GM19324 (cell line): ENCODE measurements at regions not wholly inside any gene's neighbourhood (a gene's known extent, or its start where the extent isn't known, plus 50 kb on each side); places are given as distances from the start of the nearest gene placed in this dataset.
"Not testable (repeated sequence)": the region's sequence is repeated elsewhere in the genome, so short reads cannot be mapped to it uniquely, and the experiment has no call there.

Experiments used
- ATAC-seq: cut with Tn5 transposase; IDR thresholded peaks from one replicate; pipeline ENCODE4 v1.9.1; 2021; ENCODE audit warnings: mild to moderate bottlenecking, moderate library complexity; ENCODE audit not compliant: unreplicated experiment, low FRiP score

- ATAC-seq, result no peak
These were observed 92.2 kb upstream of the TRABD2B start for GRCh38 chr1:48089356-48089891.

- ATAC-seq, result no peak
These were observed 87.6 kb upstream of the TRABD2B start for GRCh38 chr1:48084826-48085225.

- ATAC-seq, result no peak
These were observed 85.2 kb upstream of the TRABD2B start for GRCh38 chr1:48082271-48082962.

DNA sequence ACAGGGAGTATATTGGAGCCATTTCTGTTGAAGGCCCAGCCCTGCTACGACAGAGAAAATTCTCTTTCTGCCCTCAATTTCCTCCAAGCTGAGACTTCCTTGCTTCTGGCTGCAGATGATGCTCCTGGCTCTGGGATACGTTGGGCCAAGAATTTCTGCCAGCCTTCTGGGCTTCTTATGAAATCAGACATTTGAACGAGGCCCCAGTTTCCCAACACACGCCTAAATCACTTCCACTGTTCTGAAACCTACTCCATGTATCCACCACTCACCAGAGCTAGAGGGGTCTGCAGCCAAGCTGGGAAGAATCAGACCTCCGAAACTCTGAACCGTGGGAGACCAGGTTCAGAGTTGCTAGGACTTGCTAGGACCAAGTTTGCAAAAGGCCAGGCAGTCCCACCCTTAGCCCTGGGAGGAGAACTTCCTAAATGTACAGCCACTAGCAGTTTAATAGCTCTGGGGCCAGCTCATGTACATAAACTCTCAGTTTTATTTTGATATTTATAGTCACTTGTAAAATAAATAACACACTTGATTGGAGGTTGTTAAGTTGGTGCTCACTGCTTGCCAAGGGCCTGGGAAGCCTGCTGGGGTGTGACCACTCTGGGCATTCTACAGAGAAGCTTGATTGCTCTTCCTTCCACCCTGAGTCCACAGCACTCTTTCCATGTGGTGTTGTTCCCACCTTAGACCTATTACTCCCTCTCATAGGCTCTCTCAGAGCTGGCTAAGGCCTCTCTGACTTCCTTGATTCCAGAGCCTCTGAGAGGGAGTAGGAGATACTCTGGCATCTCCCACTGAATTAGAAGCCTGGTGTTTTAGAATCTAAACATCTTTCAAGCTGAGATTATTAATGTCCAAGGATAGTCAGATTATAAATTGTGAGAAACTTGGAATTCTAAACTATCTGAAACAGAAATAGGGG, 83.4 kb upstream of the TRABD2B start:
- ATAC-seq, result no peak

DNA sequence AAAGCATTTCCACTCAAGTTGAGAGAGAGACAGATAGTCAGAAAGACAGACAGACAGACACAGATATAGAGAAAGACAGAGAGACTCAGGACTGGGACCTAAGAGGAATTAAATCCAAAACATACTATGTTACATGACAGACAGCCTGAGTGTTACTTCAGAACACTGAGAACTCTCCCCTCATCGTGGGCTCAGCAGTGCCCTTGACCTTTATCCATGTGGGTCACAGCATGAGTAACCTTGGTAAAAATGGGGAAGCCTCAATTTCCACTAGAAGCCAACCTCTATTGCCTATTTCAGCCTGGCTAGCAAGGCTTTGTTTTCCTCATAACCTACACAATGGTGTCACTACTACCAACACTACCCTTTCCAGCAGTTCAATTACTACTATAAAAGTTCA, 81.9 kb upstream of the TRABD2B start:
- no peak for ATAC-seq

GRCh38 chr1:48077795-48078222, 80.6 kb upstream of the TRABD2B start:
- ATAC-seq, result no peak

- ATAC-seq, result no peak
These were observed 78.8 kb upstream of the TRABD2B start for GRCh38 chr1:48076017-48076416.

DNA sequence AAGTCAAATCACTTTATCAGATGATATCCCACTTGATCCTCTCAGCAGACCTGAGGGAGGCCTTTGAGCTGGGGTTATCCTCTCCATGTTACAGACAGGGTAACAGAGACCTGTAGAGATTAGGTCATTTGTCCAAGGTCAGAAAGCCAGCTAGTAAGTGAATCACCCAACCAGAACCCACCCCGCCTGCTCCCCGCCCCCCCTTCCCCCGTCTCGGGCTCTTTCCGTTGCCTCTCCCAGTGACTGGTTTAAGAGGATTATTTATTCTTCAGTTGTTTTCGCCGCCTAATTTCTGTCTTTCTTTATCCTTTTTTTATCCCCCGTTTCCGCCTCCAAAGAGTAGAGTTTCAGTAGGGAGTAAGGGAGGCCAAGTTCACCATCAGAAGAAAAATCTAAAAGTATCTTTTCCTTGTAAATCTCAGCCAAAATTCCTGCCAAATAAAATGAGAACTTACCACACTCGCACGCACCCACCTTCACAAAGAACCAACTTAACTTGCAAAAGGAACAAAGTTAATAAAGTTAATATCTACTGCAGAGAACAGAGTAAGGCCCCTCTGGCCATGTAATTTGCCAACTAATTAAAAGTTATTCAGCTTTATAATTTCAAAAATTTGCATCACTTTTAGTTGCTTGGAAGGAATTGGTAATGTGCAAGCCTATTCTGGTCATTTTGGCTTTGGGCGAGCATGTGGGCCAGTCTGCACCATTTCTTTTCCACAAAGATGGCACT, 76.8 kb upstream of the TRABD2B start:
- no peak for ATAC-seq

DNA sequence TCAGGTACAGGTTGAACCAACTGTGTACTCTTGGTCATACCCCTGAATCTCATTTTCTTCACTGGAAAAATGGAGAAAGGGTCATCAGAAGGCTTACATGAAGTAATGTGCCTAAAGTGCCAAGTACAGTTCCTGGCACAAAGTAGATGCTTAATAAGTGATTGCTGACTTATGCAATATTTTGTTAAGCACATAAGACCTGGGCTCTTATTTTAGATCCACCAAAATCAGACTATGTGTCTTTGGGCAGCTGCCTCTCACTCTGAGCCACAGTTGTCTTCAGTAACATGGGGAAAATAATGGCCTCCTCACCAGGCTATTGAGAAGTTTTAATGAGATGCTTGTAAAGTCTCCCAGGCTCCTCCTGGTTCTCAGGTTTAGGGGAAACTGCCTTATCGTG, 74.3 kb upstream of the TRABD2B start:
- no peak for ATAC-seq

DNA sequence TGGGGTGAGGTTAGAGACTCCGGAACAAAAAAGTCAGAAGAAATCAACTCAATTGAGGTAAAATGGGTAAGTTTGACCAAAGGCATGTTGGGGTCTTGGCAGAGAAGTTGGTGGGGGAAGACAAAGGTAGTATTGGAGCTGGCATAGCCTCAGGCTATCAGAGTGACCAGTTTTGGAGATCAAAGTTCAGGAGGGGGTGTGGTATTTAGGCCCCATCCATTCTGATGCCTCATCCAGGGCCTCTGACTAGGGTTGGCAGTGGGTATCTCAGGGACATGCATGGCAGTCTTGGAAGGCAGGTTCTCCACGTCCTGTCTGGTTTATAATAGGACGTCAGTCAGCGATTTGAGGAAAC, 73.2 kb upstream of the TRABD2B start:
- ATAC-seq, result no peak

DNA sequence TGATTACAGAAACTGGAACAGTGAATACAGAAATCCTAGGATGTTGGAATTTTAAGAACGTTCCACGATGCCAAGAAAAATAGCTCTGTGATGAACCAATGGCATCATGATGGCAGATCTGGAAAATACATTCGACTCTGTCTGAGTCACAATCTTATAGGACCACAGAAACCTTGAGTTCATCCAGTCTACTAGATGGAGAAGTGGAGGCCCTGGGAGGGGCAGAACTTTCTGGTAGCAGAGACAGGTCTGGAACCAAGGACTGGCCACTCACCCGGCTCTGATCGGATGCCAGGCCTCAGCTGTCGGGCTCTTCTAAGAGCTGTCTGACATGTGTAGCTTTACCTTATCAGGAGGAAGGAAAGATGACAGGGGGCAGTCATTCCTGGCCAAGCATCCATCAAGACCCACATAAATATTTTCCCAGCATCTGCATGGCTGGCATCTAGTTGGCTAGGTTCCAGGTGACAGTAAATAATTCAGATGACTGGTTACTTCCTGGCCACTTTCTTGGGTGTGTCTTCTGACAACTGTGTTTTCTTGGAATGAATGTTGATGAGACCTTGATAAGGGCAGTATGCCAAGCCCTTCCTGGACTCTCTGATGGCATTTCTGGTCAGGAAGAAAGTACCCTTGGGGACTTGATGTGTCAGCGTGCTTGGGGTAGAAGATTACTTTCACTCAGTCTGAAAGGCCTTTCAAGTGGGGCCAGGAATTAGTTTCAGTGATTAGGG, 72.6 kb upstream of the TRABD2B start:
- ATAC-seq, result no peak

DNA sequence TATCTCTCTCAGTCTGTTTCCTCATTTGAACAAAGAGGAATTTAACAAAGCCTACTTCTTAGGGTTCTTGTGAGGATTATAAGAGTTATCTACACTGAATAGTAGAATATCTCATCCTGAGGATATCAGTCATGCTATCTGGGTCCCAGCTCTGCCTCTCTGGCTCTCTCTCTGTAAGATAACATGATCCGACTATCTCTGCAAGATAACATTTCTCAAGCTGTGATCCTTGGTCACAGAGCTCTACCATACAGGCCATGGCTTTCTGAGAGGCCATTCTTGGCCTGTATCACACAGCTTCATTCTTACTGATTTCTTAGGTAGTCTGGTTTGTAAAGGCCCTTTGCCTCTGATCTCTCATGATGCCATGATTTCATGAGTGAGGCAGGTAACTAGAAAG, 71.0 kb upstream of the TRABD2B start:
- ATAC-seq, result no peak

DNA sequence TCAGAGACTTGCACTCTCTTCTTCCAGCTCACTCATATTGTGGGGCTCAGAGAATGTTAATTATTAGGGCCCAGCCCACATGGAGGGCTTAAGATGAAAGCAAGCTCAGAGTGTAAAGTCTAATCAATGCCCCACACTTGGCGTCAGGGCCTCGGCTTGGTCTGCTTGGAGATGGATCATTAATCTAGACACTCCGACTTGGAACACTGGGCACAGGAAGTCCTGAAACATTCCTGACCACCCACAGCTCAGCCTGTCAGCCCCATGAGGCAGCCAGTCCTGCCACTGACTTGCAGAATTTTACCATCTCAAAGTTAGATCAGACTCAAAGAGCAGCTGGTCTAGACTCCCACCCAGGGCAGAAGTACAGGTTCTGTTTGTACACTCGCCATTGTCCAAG, 69.8 kb upstream of the TRABD2B start:
- ATAC-seq, result no peak

- not testable (repeated sequence) for ATAC-seq
These were observed 67.5 kb upstream of the TRABD2B start for GRCh38 chr1:48064693-48065092.

GRCh38 chr1:48062353-48062752, 65.2 kb upstream of the TRABD2B start:
- no peak for ATAC-seq

DNA sequence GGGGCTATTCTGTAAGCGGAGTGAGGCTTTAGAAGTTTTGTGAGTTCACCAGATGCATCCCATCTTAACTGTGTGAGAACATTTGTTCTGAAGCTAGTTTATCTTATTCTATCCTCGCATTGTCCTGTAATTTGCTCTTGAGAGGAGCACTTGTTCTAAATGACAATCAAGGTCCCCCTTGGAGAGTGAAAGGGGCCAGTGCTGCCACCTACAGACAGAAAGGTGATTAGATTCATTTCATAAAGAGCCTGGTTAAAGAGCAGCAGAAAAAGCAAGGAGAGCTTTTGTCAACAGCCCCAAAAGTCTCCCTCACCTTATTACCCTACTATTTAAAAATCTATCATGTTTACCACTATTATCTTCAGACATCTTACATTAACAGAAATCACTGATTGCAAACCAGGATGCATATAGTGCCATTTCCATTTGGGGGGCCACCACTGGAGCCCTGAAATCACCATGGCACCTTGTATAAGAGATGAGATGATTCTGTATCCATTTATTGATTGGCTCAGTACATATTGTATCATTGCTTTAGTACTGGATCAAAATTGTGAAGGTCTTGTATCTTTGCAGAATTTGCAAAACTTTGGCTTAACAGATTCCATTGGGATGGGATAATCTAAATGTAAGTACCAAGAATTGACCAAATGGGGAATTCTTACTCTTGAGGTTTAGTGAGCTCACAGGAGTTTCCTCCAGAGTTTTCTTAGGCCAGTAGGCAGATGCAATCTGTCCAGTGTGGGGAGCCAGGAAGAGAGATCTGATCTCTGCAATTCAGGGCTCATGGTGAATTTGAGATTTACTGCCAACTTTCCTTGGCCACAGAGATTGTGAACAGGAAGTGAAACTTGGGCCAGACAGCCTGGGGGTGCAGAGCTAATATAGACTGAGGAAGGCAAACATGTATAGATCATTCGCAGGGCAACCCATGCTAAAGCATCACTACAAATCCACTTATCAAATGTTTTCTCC, 64.3 kb upstream of the TRABD2B start:
- peak; percentile 67 for ATAC-seq

DNA sequence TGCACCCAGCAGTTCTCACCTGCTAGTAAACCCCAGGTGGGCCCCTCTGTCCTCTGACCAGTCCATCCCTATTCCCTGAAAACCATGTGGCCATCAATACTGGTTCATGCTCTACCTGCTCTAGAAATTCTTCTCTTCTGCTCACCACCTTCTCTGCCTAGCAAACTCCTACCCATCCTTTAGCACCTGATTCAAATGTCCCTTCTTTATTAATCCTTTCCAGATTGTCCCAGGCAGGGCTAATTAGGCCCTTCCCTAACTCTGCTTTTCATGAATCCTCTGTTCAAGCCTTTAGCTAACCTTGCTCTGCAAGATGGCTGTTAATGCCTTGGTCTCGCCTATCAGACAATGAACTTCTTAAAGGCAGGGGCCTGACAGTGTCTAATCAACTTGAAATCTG, 62.1 kb upstream of the TRABD2B start:
- no peak for ATAC-seq

- ATAC-seq, result no peak
These were observed 61.2 kb upstream of the TRABD2B start for GRCh38 chr1:48058135-48059025.
